ENCODE measurements at regions not wholly inside any gene's neighbourhood (a gene's known extent, or its start where the extent isn't known, plus 50 kb on each side); places are given as distances from the start of the nearest gene placed in this dataset.

- no peak for TF ChIP-seq EZH2 (IDR thresholded peaks at IDR 0.05; ENCODE audit: borderline replicate concordance, low read length)
- no peak for TF ChIP-seq CTCF (conservative IDR thresholded peaks at IDR 0.05 in 1 of 2, IDR thresholded peaks at IDR 0.05 in 1 of 2; ENCODE audit: extremely low read depth in 1 of 2, insufficient read depth in 1 of 2, low read depth in 1 of 2, low read length in 2 of 2)
Observed at GRCh38 chr9:108567571-108567970, 288.2 kb downstream of the ACTL7B start.
